C4-2B (cell line): ENCODE measurements at regions not wholly inside any gene's neighbourhood (a gene's known extent, or its start where the extent isn't known, plus 50 kb on each side); places are given as distances from the start of the nearest gene placed in this dataset.

Source experiments
- H3K27ac ChIP-seq: fragments of 450-650 bp; 2 replicates; pipeline ENCODE4 v1.5.1; 2017
- ZFX ChIP-seq: fragments of 450-650 bp; IDR thresholded peaks from 2 replicates; pipeline ENCODE4 v1.6.1; 2017
- TF ChIP-seq, protein P1 (sequence below): fragments of 450-650 bp; conservative IDR thresholded peaks from 2 replicates; pipeline ENCODE4 v1.5.1; 2017; ENCODE audit warnings: mild to moderate bottlenecking

DNA sequence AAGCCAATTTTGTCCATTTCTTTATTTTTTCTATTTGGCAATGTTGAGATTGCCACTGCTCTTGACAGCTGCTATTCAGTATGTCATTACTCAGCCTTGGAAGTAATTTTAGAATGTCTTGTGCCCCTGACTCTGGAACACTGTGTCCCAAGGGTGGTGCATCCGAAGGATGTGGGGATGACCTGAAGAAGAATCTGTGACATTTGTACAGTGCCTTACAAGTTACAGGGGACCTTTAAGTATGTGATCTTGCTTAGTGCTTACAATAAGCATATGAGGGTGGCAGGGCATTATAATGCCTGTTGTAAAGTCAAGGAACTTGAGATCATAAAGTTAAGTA is 239.5 kb downstream of the REEP3 start:
- no peak for TF ChIP-seq ZFX
- TF ChIP-seq, protein P1, sequence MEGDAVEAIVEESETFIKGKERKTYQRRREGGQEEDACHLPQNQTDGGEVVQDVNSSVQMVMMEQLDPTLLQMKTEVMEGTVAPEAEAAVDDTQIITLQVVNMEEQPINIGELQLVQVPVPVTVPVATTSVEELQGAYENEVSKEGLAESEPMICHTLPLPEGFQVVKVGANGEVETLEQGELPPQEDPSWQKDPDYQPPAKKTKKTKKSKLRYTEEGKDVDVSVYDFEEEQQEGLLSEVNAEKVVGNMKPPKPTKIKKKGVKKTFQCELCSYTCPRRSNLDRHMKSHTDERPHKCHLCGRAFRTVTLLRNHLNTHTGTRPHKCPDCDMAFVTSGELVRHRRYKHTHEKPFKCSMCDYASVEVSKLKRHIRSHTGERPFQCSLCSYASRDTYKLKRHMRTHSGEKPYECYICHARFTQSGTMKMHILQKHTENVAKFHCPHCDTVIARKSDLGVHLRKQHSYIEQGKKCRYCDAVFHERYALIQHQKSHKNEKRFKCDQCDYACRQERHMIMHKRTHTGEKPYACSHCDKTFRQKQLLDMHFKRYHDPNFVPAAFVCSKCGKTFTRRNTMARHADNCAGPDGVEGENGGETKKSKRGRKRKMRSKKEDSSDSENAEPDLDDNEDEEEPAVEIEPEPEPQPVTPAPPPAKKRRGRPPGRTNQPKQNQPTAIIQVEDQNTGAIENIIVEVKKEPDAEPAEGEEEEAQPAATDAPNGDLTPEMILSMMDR, result no peak
- no peak overlapping the region for H3K27ac ChIP-seq

DNA sequence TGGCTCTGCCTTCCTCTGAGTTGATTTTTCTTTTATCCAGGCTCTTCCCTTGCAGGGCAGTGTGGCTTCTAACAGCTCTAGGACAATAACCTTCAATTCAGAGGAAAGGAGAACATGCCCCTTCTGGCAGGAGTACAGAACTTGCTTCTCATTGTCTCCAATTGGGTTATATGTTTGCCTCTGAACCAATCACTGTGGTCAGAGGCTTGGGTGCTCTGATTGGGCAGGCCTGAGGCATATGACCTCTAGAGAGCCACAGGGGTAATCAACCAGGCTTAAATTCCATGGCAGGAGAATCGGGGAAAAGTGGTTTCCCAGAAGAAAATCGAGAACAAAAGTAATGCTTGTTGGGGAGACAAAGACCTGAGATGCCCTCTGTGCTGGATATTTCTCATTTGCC is 240.0 kb downstream of the REEP3 start:
- TF ChIP-seq, protein P1, result no peak
- TF ChIP-seq ZFX, result no peak
- H3K27ac ChIP-seq, result no peak overlapping the region

DNA sequence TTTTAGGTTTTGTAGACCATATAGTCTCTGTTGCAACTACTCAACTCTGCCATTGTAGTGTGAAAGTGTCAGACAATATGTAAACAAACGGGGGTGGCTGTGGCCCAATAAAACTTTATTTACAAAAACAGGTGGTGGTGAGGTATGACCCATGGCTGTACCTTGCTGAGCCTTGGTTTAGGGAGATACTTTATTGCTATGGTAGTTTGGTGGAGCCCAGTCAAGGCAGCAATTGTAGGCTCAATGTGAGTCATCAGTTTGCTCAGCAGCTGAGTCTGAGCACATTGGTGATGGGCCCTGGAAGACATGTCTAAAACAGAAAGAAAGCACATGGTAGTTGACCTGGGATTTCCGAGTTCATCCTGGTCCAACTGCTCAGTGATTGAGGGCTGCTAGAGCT is 242.5 kb downstream of the REEP3 start:
- no peak for TF ChIP-seq ZFX
- TF ChIP-seq, protein P1, result no peak

DNA sequence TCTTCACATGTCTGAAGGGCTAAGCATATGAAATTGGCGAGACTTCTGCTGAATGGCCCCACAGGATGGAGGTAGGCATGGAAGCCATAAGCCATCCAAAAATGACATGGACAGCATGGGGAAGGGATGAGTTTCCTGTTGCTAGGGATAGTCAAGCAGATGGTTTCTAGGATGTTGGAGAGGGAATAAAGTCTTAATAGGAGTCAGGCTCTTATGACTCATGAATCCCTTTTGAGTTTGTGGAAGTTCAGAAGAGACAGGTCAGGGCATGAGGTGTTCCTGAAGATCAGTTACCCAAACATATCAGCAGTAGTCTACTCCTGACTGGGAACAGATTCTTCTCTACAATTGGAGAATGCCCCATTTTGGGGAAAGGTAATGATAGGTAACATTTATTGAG is 243.9 kb downstream of the REEP3 start:
- TF ChIP-seq, protein P1, result no peak
- no peak for TF ChIP-seq ZFX

More for the DNA sequence above, 242.5 kb downstream of the REEP3 start:
- no peak overlapping the region for H3K27ac ChIP-seq

DNA sequence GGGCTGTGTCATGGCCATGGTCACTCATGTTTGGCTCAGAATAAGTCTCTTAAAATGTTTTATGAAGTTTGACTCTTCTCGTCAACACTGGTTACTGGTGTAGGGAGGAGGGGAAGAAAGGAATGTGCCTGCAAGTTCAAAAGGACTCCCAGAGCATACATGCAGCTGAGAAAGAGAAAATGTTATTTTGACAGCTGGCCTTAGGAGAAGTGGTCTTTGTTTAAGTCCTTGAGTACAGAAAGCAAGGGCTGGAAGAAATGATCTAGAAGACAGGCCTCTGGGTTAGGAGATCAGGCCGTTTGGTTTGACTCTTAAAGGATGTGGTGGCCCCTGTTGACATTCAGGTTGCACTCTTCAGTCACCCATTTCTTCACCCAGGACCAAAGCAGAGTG is 245.5 kb downstream of the REEP3 start:
- TF ChIP-seq, protein P1, result no peak
- no peak for TF ChIP-seq ZFX
- no peak overlapping the region for H3K27ac ChIP-seq

More for the DNA sequence above, 243.9 kb downstream of the REEP3 start:
- no peak overlapping the region for H3K27ac ChIP-seq

DNA sequence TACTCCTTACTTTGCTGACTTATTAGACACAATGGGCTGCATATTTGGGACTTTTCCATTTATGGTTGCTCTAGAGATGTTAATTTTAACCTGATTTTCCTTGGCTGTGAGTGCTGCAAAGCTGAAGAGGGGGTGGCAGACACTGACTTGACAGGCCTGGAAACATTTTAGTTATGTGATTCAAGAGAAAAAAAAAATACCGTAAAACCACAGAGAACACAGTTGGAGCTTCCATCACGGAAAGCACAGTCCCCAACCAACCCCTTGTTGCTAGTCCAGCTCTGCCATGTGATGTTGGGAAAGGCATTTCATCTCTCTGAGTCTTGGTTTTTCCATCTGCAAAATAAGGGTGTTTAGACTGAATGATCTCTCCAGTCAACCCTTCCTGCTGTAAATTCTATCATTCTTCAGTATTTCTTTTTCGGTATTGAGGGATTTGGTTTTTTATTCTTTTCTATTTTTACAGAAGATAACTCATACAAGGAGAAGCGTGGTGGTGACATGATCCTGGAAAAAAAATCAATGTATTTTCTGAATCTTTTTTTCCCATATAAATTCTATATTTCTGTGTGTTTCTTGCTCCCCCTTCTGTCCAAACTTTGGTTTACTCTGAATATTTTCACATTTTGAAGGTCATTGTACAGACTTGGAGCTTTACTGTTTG is 246.1 kb downstream of the REEP3 start:
- TF ChIP-seq, protein P1, result peak; percentile 70
- TF ChIP-seq ZFX, result no peak
- no peak overlapping the region for H3K27ac ChIP-seq

DNA sequence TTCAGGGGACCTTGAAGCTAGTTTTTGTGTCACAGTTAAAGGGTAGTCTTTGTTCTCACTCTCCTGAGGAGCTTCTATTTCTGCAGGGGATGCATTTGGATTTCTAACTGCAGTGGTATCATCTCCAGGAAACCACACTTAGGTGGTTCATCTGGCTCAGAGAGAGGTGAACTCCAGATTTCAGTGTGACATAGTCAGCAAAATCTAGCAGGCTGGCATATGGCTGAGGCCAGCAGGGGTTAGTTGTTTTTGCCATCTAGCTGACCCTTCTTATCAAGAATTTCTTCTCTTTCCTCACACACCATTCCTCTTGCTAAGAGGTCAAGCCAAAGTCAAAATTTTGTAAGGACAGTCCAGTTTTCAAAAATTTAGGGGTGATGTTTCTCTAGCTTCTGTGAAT is 248.2 kb downstream of the REEP3 start:
- TF ChIP-seq ZFX, result no peak
- TF ChIP-seq, protein P1, result no peak
- H3K27ac ChIP-seq, result no peak overlapping the region
